Stimulated activated CD8-positive, alpha-beta memory T cell treated with anti-CD3 and anti-CD28 coated beads, Interleukin-15, amount 100 ng/mL, for 1 hour (primary cell): ENCODE measurements at regions not wholly inside any gene's neighbourhood (a gene's known extent, or its start where the extent isn't known, plus 50 kb on each side); places are given as distances from the start of the nearest gene placed in this dataset.

Experiments
- DNase-seq: peaks from one replicate; pipeline ENCODE4 v3.0.0-alpha.2; 2020; ENCODE audit warnings: low read depth

DNA sequence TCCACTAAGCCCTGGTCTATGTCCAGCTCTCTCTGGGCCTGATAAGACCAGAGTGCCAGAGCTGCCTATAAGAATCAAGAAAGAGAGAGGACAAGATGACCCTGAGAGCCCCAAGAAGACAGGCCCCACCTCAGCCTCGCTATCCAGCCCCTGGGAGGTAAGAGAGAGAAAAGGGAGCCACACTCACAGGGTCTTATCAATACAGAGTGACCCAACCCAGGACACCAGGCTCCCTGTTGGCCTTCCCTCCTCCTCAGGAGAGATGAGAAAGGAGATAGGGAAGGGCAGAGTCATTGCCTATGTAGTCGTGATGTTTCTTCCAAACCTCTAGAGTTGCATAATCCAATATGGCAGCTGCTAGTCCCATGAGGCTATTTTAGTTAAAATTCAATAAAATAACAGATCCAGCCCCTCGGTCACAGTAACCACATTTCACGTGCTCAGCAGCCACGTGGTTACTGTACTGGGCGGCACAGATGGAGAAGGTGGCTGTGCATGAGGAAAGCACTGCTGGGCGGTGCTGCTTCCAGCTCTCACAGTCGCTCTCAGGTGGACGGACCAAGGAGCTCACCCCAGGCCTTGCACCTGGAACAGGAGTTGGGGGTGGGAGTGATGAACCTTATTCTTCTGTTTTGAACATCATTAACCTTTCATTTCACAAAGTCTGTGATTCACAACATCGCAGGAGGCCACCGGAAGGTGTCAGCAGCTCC lies 525.8 kb downstream of the SHQ1 start:
- no peak for DNase-seq

DNA sequence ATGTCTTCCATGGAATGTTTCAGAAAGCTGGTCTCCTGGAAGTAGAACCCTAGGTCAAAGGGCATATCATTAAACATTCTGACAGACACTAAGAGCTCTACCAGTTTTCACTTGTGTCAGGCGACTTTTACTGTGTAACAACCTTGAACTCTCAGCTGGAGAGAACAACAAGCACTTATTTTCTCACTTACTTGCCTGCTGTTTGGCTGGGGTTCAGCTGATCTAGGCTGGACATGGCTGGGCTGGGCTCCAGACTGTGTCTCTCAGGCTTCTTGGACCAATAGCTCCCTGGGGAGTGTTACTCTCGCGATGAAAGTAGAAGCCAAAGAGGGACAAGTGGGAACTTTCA lies 527.3 kb downstream of the SHQ1 start:
- no peak for DNase-seq

DNA sequence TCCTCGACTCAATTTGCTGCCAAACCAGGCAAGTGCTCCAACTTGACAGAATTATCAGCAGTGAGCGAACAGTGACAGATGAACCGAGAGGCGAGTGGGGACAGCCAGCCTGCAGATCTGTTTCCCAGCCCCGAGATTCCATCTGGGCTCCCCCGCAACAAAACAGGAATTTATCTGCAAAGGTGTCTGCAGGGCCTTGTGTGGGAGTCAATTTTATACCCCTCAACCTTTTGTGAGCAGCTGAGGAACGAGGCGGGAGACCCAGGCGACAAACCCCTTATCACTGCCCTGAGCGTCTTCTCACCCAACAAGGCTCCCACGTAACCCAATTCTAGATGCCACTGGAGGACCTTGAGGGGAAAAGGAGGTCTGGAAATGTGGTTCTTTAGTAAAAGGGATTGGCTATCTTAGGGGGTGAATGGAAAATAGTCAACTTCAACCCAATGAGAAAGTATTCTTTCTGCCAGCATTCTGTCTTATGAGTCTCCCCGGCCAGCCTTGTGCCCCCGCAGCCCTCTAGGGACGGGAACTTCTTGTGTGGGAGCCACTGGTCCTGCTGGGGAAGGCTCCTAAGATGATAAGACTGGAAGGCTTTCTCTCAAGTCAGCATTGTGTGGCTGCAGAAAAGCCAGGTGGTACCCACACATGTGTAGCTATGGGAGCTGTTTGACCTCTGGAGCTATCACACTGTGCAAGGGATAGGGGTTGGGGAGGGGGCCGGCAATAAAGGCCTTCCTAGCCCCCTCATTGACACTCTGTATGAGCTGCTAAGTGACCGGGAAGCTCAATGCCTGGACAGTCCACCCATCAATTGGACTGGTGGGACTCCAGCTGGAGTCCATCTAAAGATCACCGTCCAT lies 527.9 kb downstream of the SHQ1 start:
- no peak for DNase-seq

DNA sequence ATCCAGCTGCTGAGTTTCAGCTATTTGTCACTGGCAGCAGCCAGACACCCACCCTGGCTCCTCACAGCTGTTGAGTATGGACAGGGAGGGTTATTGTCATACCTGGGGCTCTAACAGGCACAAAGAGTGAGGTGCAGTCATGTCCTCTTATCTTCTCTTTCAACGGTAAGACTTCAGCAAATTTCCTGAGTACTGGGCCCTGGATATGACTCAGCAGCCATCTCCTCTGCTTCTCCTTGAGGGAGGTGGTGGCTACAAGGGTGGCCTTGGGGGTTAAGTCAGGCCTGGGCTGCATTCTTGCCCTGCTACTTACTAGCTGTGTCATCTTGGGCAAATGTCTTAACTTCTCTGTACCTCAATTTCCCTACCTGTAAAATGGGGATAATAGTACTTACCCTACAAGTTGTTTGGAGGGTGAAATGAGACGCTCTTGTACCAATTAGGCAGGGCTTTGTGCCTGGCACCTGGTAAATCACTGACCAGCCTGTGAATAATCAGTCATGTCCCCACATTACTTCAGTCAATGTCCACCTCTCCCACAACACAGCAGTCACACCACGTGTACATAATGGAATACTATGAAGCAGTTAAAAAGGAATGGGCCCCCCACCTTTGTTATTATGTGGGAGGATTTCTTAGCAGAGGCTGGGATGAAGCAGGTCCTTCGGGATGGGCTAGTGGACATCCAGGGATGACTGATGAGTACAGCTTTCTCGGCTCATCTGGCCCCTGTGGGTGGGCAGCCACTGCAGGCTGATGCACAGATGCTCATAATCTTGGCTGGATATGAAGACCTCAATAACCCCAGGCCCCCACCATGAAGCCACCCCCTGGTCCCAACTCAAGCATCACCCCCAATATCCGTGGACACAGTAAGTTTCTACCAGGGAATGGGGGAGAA lies 528.8 kb downstream of the SHQ1 start:
- no peak for DNase-seq

DNA sequence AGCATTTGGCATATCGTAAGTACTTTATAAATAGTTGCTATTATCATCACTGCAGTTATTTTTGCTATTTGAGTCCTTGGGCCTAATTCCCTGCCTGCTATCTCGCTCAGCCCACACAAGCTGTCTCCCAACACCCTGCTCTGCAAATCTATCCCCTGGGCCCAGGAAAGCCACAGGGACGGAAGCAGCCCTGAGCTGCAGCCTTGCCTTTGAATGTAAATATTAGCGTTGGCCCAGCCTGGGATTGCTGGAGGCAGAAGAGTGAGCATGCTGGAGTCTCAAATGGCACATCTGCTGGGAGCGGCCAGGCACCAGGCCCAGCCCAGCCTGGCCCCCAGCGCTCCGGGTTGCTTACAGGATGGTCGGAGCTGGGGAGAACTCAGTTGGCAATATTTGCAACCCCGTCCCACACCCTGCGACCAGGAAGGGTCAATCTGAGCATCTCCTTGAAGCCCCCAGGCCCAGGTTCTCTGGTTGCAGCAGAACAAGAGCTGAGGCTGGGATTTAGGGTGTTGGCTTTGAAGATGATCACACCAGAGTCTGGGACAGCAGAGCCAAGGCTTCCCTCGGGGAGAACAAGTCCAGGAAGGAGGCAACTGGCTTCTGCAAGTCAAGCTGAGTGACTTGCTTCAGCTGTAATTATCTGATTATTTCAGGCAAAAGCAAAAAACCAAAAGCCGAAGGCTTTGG lies 529.6 kb downstream of the SHQ1 start:
- DNase-seq, result no peak

DNA sequence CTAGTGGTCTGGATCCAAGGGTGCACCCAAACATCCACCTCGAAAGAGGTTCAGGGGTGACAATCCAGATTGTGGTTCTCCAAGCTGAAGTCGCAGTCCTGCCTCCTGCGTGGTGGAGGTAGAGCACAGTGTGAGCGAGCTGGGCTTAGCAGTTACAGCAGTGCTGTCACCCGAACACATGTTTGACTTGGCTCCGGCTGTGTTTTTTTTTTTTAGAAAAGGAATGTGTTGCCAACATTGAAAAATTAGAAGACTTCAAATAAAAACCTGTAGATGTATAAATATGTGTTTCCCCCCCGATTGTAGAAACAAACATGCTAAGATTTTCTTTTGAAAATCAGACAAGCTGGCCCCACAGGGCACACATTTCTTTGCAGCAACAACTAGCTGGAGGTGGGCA lies 530.8 kb downstream of the SHQ1 start:
- no peak for DNase-seq

DNA sequence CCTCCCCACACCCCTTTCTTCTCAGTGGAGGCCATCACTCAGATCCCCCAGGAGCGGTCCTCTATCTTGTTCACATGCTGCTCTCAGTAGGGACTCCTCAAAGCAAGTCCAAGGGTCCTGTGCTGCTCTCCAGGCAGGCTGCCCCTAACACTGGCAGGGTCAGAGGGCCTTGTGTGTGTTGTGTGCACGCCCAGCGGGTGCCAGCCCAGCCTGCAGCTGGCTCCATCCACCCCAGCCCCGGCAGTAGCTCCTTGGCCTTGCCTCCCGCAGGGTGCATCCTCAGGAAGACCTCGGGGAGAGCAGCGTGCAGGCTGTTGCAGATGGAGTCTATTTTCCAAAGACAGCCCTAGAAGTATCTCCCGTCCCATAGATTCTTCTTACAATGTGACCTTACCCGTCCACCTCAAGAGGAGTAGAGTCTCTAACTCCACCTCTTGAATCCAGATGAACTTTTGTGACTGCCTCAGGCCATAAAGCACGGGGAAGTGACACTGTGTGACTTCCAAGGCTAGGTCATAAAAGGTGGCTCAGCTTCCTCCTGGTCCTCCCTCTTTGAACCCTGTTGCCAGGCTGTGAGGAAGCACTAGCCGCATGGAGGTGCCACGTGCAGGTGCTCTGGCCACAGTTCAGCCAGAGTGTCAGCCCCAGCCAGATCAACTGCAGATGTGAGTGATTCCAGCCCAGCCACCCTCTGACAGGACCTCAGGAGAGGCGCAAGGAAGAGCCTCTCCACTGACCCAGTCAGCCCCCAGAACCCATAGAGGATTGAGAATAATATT lies 531.6 kb downstream of the SHQ1 start:
- no peak for DNase-seq

DNA sequence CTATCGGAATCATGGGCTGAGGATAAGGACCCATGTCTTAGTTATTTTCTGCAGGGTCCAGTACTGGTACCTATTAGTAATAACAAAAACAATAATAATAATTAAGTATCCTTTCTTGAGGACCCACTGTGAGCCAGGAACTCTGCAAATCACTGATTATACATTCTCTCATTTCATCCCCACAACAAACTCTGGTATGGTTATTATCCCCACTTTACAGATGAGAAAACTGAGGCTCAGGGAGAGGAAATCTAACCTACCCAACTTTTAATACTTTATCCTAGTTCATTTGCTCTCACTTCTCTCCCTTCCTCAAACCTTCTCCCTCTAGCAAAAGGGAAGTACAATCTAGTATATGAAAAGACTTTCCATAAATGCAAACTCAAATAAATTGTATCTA lies 528.4 kb upstream of the PROK2 start:
- no peak for DNase-seq

DNA sequence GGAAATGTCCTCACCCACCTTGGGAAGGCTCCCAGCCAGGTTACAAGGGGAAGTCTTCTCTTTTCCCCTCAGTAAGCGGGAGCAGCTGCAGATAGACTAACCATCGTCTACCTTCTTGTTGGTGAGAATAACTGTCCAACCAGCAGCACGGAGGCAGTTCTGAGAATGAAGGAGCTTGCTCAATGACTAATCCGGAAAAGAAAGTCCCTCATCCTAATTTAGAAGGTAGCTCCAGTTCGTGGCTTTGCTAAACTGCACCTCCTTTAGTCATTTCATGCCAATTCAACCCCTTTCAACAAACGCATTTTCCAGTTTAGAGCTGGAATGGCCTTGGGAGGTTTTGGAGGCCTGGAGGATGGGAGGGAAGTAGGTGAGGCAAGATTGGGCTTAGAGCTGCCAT lies 527.4 kb upstream of the PROK2 start:
- no peak for DNase-seq

DNA sequence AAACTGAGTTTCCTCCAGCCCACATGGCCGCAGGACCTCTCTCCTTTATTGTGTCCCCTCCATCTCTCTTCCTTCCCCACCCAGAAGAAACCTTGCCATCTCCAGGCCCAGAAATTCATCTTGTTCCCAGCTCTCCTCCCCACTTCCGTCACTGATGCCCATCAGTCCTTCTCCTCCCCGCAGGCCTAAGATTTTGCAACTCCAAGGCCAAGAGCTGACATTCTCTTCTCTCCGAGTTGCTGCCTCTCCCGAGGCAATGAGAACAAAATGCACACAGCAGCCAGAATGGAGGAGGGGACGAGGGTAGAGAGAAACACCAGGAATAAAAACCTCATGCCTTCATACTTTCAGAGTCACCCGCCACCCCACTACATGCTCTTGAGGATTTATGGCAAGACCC lies 526.5 kb upstream of the PROK2 start:
- DNase-seq, result no peak

DNA sequence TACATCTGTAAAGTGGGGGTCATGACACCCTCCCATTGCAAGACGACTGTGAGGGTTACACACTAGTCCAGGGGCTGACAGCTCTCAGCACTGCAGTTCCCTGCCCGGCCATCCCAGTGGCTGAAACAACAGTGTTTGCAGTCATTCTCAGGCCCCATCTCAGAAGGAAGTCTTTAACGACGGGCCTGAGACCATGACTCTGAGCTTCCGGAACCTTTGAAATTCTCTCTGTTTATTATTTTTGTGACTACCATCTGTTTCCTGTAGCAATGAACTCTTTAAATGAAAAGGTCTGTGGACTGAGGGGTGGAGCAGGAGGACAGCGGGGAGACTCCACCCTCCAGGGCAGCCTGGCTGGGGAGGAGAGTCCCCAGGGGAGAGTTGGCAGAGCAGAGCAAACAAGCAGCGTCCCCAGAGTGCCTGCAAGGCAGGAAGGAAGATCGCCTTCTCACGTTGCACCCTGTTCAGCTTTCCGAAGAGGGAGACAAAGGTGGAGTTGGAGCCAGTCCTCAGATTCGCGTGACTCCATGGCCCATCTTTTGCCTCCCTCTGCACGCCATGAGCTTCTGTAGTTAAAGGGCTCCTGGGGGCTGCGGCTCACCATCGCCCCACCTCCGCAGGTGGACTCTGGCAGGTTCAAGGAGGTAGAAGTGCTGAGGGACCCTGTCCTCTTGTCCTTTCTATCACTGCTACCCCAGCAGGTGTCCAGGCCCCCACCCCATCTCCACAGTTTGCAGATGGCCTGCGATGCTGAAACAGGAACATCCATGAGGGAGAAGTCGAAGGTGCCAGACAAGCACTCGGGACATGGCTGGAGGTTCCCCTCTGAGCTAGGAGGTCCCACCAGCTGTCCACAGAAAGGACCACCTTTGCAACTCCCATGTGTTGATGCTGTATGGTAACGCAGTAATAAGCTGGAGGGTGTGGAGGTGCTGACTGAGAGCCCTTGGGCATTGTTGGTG lies 525.8 kb upstream of the PROK2 start:
- DNase-seq, result no peak

DNA sequence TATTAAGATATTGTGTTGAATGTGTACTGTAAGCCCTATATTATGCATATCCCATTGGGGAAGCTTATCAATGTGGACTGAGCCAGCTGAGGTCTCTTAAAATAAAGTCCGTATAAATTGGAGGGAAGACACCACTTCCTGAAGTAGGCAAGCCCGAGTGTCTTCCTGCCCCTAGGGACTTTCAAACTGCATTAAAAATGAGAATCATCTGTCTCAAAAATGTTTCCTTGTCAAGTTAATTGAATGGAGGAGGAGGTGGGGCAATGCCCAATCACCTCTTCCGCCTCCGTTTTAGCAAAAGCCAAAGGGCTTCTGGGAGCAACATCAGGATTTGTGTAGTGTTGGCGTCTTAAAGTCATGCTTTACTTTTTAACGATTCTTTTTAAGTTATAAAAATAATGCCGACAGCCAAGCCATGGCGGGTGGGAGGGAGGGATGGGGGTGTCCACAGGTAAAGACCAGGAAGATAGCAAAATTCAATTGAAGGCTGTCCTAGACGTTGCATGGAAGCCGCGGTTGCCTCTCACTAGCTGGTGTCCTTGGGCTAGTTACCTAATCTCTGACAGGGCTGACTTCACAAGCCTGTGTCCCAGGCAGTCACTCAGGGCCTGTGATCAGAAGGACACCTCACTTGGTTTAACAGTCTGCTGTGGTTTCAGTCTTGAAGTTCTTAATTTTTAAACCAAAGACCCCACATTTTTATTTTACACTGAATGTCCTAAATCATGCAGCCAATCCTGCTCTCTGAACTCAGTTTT lies 524.9 kb upstream of the PROK2 start:
- DNase-seq, result no peak

DNA sequence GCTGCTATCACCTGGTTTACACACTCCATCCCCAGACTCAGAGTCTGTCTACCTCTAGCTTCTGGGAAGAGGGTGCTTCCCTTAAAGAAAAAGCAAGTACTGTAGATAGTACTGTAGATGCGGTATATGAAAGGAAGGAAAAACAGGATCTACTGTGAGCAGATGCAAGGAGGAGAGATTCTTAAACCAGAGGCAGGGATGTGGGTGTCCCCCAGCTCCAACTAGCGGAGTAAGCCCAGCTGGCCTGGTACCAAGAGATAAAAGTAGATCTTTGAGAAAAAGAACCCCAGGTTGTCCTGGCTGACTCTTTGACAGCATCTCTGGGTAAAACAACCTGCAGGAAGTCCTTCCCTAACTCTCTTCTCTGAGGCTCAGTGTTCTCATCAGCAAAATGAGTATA lies 523.7 kb upstream of the PROK2 start:
- DNase-seq, result no peak

DNA sequence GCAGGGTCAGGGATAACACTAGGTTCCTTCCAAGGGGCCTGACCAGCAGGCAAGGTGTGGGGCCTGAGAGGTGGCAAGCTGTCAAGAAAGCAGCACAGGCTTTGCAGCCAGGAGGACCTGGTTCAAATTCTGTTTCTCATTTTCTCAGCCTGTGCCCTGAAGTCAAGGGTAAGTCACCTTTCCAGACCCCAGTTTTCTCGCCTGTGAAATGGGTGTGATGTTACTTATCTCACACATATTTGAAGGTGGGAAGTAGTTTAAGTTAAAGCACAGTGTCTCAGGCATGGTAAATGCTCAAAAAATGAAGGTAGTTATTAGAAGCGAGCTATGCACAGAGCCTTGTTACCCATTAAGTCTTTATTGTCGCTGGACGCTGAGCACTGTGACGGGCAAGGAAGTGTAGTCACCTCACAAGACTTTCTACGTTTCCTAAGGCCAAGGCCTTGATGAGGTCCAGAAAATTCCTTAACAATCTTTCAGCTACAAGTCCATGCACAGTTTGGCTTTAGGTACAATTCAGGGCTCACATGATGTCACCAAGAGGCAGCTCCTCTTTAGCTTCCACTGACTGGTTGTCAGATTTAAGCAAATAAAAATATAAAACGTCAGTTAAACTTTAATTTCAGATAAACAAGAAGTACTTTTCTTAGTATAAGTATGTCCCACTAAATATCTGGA lies 522.6 kb upstream of the PROK2 start:
- no peak for DNase-seq

DNA sequence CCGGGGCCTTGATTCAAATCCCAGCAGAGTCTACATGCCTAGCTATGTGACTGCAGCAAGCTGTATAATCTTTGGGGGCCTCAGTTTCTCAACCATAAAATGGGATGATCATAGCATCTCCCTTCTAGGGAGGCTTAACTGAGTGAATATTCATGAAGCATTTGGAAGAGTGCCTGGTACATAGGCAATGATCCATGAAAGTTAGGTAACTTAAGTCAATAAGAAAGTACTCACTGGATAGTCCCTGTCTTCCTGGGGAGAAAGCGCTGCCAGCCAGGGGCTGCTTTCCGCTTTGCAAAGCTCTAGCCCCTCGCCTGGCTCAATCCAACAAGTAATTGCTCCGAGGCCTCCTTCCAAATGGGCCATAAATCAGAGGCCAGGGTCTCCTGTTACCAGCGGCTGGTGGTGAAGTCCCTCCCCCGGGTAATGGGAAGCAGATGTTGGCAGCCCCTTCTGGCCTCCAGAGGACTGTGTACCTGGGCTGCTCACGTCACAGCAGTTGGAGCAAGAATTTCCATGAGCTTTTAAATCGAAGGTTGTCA lies 521.9 kb upstream of the PROK2 start:
- DNase-seq, result no peak

DNA sequence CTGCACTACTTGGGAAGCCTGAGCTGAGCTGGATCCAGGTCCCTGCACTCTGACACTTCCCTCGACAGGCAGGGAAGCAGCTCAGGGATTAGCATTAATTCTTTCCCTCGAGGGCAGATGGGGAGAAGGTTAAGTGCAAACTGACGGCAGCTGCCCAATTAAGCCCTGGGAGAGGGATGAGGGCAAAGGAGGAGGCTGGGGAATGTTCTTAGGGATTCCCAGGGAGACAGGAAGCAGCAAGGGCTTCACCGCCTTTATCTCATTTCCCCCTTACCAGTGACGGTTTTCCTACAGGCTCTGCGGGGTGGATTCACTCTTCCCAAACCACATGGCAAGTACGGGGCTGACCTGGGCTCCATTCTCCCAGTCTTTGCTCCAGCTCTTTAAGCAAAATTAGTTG lies 519.0 kb upstream of the PROK2 start:
- no peak for DNase-seq

DNA sequence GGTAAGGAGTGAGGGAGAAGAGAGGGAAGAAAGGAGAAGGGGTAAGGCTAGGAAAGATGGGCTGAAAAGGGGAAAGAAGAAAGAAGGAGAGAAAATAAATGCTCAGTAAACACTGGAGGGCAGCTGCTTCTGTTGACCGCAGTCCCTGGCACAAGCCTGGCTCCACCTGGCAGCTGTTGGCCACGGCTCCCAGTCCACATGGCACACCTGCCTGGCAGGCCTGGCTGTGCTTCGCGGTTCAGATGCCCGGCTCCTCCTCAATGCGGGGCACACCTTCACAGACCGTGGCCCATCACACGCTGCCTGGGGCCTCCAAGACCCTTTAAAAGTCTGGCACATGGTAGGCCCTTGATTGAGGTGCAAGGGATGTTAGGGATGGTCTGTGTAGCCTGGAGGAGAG lies 516.8 kb upstream of the PROK2 start:
- no peak for DNase-seq

DNA sequence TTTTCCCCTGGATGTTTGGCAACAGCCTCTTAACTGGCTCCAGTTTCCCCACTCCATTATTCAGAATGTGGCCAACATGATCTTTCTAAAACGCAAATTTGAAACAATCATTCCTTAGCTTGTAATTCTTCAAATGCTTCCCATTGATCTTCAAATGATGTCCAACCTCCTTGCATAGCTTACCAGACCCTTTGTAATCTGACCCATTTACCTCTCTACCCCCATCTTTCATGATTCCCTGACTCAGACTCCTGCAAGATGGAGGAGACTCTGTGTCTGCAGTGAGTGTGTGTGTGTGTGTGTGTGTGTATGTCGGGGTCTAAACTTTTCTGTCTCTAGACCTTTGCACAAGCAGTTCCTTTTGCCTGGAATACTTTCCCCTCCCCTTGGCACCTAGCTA lies 515.7 kb upstream of the PROK2 start:
- no peak for DNase-seq

DNA sequence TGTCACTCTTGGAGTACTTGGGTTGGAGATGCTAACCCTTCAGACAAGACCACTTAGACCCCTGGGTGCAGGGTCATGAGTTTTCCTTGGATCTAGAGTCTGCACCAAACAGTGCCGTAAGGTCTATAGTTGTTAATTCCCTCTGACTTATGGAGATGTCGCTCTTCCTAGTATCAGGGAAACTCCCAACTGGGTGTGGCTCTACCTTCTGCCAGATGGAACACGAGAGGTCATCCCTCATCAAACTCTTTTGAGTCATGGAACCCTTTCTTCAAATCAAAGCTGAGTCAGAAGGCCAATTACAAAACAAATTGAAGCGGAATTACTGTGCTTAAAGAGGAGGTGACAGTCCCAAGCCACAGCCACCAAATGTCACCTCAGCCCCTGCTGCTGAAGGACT lies 514.9 kb upstream of the PROK2 start:
- no peak for DNase-seq
